ENCODE measurements at regions not wholly inside any gene's neighbourhood (a gene's known extent, or its start where the extent isn't known, plus 50 kb on each side); places are given as distances from the start of the nearest gene placed in this dataset.
"Not testable (repeated sequence)": the region's sequence is repeated elsewhere in the genome, so short reads cannot be mapped to it uniquely, and the experiment has no call there.

DNA sequence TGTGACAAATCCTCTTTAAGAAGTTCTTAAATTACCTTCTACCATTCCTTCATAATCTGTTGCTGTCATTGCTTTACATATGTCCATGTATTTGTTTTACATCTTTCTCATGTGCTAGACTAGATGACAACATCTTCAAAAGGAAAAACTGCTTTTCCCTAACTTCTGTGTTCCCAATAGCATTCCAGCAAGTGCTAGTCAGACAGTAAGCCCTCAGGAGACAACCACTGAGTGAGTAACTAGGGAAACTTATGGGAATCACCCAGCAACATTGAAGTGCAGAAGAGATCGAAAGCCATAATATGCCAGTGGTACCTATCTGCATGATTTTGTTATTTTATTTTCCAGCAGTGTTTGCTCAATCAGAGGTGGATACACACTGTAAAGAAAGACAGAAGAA, 889.7 kb upstream of the API5 start:
- no peak for DNase-seq (ENCODE audit: low read depth, low spot score)
- Histone ChIP-seq H3K79me2 (ENCODE audit: control insufficient read depth, insufficient read depth, low read length) (no peaks in the 10 kb centered on the region), H3K4me3 (replicated peaks in 1 of 3; ENCODE audit: insufficient read depth in 1 of 3, low read depth in 1 of 3, low read length in 3 of 3) (no peak overlapping the region), H3K36me3 (ENCODE audit: control insufficient read depth in 2 of 2, extremely low read depth in 1 of 2, insufficient read depth in 2 of 2, low read length in 2 of 2) (no peaks in the 10 kb centered on the region), H3K4me2 (ENCODE audit: insufficient read depth, low read length) (no peak overlapping the region), H3K9ac (replicated peaks; ENCODE audit: extremely low read depth, insufficient read depth, low read length) (no peak overlapping the region), H3K9me3 (replicated peaks; ENCODE audit: control insufficient read depth, insufficient read depth, low read length) (no peaks in the 10 kb centered on the region), H2AFZ (ENCODE audit: low read depth, low read length) (no peak overlapping the region), H3K27ac (ENCODE audit: insufficient read depth, low read depth, low read length) (no peak overlapping the region), H3K27me3 (ENCODE audit: control insufficient read depth in 2 of 2, insufficient read depth in 2 of 2, low read length in 2 of 2) (no peaks in the 10 kb centered on the region), H3K4me1 (ENCODE audit: control insufficient read depth, extremely low read depth, insufficient read depth, low read length) (no peaks in the 10 kb centered on the region), H4K20me1 (replicated peaks; ENCODE audit: control insufficient read depth, extremely low read depth, insufficient read depth, low read length) (no peaks in the 10 kb centered on the region), H3K9me1 (replicated peaks; ENCODE audit: control insufficient read depth, extremely low read depth, insufficient read depth, low read length) (no peaks in the 10 kb centered on the region)
- POLR2A ChIA-PET, result no interaction called here
- FAIRE-seq, result no peak
- CTCF ChIA-PET, result no interaction called here
- intact Hi-C loops (cut with micrococcal nuclease) (no loop called here), dilution Hi-C loops (cut with MboI; ENCODE audit: extremely low pct_ligation_motif_present, low sequenced_read_pairs) (no loop called here)
- TF ChIP-seq, protein P1, sequence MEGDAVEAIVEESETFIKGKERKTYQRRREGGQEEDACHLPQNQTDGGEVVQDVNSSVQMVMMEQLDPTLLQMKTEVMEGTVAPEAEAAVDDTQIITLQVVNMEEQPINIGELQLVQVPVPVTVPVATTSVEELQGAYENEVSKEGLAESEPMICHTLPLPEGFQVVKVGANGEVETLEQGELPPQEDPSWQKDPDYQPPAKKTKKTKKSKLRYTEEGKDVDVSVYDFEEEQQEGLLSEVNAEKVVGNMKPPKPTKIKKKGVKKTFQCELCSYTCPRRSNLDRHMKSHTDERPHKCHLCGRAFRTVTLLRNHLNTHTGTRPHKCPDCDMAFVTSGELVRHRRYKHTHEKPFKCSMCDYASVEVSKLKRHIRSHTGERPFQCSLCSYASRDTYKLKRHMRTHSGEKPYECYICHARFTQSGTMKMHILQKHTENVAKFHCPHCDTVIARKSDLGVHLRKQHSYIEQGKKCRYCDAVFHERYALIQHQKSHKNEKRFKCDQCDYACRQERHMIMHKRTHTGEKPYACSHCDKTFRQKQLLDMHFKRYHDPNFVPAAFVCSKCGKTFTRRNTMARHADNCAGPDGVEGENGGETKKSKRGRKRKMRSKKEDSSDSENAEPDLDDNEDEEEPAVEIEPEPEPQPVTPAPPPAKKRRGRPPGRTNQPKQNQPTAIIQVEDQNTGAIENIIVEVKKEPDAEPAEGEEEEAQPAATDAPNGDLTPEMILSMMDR (IDR thresholded peaks at IDR 0.05; ENCODE audit: extremely low read depth in 1 of 2, insufficient read depth in 1 of 2, low read depth in 1 of 2, low read length in 2 of 2), result no peak
- TF ChIP-seq GATA2 (IDR thresholded peaks at IDR 0.05; ENCODE audit: insufficient read depth, insufficient read length, low read depth, low read length) (no peak), EZH2 (IDR thresholded peaks at IDR 0.05; ENCODE audit: borderline replicate concordance, low read depth, low read length, severe bottlenecking) (no peak), JUN (IDR thresholded peaks at IDR 0.05; ENCODE audit: borderline replicate concordance, insufficient read depth, insufficient read length, low read depth) (no peak), POLR2AphosphoS5 (IDR thresholded peaks at IDR 0.05; ENCODE audit: insufficient read depth, low read depth, low read length) (no peak), FOS (IDR thresholded peaks at IDR 0.05; ENCODE audit: borderline replicate concordance, insufficient read depth, low read length) (no peak), POLR2A (IDR thresholded peaks at IDR 0.05; ENCODE audit: low read depth, low read length) (no peak), MYC (IDR thresholded peaks at IDR 0.05; ENCODE audit: low read depth, low read length) (no peak)
- TF ChIP-seq, protein P2, sequence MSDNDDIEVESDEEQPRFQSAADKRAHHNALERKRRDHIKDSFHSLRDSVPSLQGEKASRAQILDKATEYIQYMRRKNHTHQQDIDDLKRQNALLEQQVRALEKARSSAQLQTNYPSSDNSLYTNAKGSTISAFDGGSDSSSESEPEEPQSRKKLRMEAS (IDR thresholded peaks at IDR 0.05; ENCODE audit: insufficient read depth, insufficient read length), result no peak
- no TSS peak for BruUV-seq (replicated peaks)

DNA sequence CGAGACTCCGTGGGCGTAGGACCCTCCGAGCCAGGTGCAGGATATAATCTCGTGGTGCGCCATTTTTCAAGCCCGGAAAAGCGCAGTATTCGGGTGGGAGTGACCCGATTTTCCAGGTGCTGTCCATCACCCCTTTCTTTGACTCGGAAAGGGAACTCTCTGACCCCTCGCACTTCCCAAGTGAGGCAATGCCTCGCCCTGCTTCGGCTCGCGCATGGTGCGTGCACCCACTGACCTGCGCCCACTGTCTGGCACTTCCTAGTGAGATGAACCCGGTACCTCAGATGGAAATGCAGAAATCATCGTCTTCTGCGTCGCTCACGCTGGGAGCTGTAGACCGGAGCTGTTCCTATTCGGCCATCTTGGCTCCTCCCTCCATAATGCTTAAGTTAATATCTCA, 876.9 kb upstream of the API5 start:
- H3K4me3 ChIP-seq (replicated peaks in 1 of 3; ENCODE audit: insufficient read depth in 1 of 3, low read depth in 1 of 3, low read length in 3 of 3); H3K9me1 ChIP-seq (replicated peaks; ENCODE audit: control insufficient read depth, extremely low read depth, insufficient read depth, low read length); CTCF ChIA-PET; H3K36me3 ChIP-seq (ENCODE audit: control insufficient read depth in 2 of 2, extremely low read depth in 1 of 2, insufficient read depth in 2 of 2, low read length in 2 of 2); H3K79me2 ChIP-seq (ENCODE audit: control insufficient read depth, insufficient read depth, low read length); DNase-seq (ENCODE audit: low read depth, low spot score); H3K27me3 ChIP-seq (ENCODE audit: control insufficient read depth in 2 of 2, insufficient read depth in 2 of 2, low read length in 2 of 2); FAIRE-seq; H4K20me1 ChIP-seq (replicated peaks; ENCODE audit: control insufficient read depth, extremely low read depth, insufficient read depth, low read length); dilution Hi-C loops (cut with MboI; ENCODE audit: extremely low pct_ligation_motif_present, low sequenced_read_pairs); BruUV-seq (replicated peaks); H3K4me2 ChIP-seq (ENCODE audit: insufficient read depth, low read length); H3K27ac ChIP-seq (ENCODE audit: insufficient read depth, low read depth, low read length); H2AFZ ChIP-seq (ENCODE audit: low read depth, low read length); intact Hi-C loops (cut with micrococcal nuclease); H3K9me3 ChIP-seq (replicated peaks; ENCODE audit: control insufficient read depth, insufficient read depth, low read length); POLR2A ChIA-PET; H3K9ac ChIP-seq (replicated peaks; ENCODE audit: extremely low read depth, insufficient read depth, low read length); H3K4me1 ChIP-seq (ENCODE audit: control insufficient read depth, extremely low read depth, insufficient read depth, low read length): not testable (repeated sequence)

All from endothelial cell of umbilical vein (primary cell).